NCI-H2196 treated with DMSO at 0.1 percent for 48 hours (cell line): ENCODE measurements at regions not wholly inside any gene's neighbourhood (a gene's known extent, or its start where the extent isn't known, plus 50 kb on each side); places are given as distances from the start of the nearest gene placed in this dataset.

Experiments used
- DNase-seq: peaks from one replicate; lab custom pipeline; 2025; ENCODE audit not compliant: unreplicated experiment; lab: John Stamatoyannopoulos, UW

GRCh38 chr2:5368263-5368662 lies 323.9 kb upstream of the SOX11 start:
- no peak for DNase-seq

GRCh38 chr2:5369510-5369909 lies 322.7 kb upstream of the SOX11 start:
- DNase-seq = no peak

- DNase-seq = no peak
Measured at GRCh38 chr2:5370158-5370557, 322.0 kb upstream of the SOX11 start.

- no peak for DNase-seq
Measured at GRCh38 chr2:5372141-5372540, 320.0 kb upstream of the SOX11 start.

- no peak for DNase-seq
Measured at GRCh38 chr2:5373200-5373599, 319.0 kb upstream of the SOX11 start.

- DNase-seq = no peak
Measured at GRCh38 chr2:5374762-5375161, 317.4 kb upstream of the SOX11 start.

- no peak for DNase-seq
Measured at GRCh38 chr2:5377323-5377722, 314.9 kb upstream of the SOX11 start.

- no peak for DNase-seq
Measured at GRCh38 chr2:5379811-5380210, 312.4 kb upstream of the SOX11 start.

- no peak for DNase-seq
Measured at GRCh38 chr2:5385596-5385995, 306.6 kb upstream of the SOX11 start.

- DNase-seq = no peak
Measured at GRCh38 chr2:5387406-5387805, 304.8 kb upstream of the SOX11 start.

GRCh38 chr2:5389740-5390139 lies 302.4 kb upstream of the SOX11 start:
- DNase-seq = no peak

- no peak for DNase-seq
Measured at GRCh38 chr2:5391362-5391761, 300.8 kb upstream of the SOX11 start.

- DNase-seq = no peak
Measured at GRCh38 chr2:5392658-5393057, 299.5 kb upstream of the SOX11 start.

GRCh38 chr2:5393474-5393873 lies 298.7 kb upstream of the SOX11 start:
- DNase-seq = no peak

GRCh38 chr2:5394223-5394622 lies 298.0 kb upstream of the SOX11 start:
- DNase-seq = no peak

- no peak for DNase-seq
Measured at GRCh38 chr2:5401115-5401657, 291.0 kb upstream of the SOX11 start.

- no peak for DNase-seq
Measured at GRCh38 chr2:5403392-5403791, 288.8 kb upstream of the SOX11 start.

GRCh38 chr2:5409898-5410381 lies 282.2 kb upstream of the SOX11 start:
- no peak for DNase-seq

- DNase-seq = no peak
Measured at GRCh38 chr2:5410991-5411700, 281.0 kb upstream of the SOX11 start.

- no peak for DNase-seq
Measured at GRCh38 chr2:5412001-5412400, 280.2 kb upstream of the SOX11 start.

- DNase-seq = no peak
Measured at GRCh38 chr2:5433855-5434254, 258.3 kb upstream of the SOX11 start.

GRCh38 chr2:5437375-5437774 lies 254.8 kb upstream of the SOX11 start:
- DNase-seq = no peak

GRCh38 chr2:5440174-5440573 lies 252.0 kb upstream of the SOX11 start:
- no peak for DNase-seq
